Renal pelvis (tissue), 1 donor: ENCODE measurements at regions not wholly inside any gene's neighbourhood (a gene's known extent, or its start where the extent isn't known, plus 50 kb on each side); places are given as distances from the start of the nearest gene placed in this dataset.
"Not testable (repeated sequence)": the region's sequence is repeated elsewhere in the genome, so short reads cannot be mapped to it uniquely, and the experiment has no call there.

ENCODE experiments used
- DNase-seq: peaks from one replicate; pipeline ENCODE4 v3.0.0-alpha.2; 2013

DNA sequence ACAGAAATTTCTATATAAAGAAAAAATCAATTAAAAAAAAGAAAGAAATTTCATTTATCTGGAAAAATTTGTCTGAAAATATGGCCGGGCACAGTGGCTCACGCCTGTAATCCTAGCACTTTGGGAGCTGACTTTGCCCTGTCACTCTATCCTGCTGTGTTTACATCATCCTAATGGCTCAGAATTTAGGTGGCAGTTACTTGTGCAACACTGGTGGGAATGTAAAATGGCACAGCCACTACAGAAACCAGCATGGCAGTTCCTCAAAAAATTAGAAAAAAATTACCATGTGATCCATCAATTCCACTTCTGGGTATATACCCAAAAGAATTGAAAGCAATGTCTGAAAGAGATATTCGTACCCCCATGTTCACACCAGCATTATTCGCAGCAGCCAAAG is 405.2 kb upstream of the AUTS2 start:
- DNase-seq: no peak

DNA sequence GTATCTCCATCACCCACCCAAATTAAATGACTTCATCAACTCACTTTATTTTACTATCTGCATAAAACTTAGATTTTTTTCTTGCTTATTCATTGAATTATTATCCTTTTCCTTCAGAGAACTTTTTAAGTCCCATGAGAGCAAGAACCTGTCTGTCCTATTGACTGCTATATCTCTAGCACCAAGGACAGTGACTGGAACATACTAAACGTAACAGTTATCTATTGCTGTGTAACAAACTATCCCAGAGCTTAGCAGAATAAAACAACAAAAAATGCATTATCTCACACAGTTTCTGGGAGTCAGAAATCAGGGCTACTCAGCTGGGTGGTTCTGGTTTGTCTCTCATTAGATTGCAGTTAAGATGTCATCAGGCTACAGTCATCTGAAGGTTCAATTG is 401.7 kb upstream of the AUTS2 start:
- DNase-seq: no peak

GRCh38 chr7:69198250-69198649 is 400.0 kb upstream of the AUTS2 start:
- no peak for DNase-seq

GRCh38 chr7:69199041-69199440 is 399.2 kb upstream of the AUTS2 start:
- no peak for DNase-seq

GRCh38 chr7:69199661-69200060 is 398.6 kb upstream of the AUTS2 start:
- DNase-seq: no peak

GRCh38 chr7:69203871-69204270 is 394.4 kb upstream of the AUTS2 start:
- DNase-seq: no peak

DNA sequence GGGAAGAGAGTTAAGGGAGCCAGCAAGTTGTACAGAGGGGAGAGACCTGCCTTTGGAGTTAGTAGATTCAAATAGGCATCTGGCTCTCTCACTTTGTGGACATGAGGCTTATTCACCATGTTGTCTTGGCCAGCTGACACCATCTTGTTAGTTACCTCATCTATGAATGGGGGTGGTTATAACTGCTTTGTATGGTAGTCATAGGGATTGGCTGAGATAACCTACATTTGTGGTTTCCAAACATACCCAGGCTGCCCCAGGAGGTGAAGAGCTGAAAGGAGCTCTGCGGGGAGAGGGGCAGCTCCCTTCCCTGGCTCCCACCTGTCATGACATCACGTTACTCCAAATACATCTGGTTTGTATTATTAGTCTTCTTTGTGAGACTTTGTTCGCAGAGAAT is 393.3 kb upstream of the AUTS2 start:
- no peak for DNase-seq

DNA sequence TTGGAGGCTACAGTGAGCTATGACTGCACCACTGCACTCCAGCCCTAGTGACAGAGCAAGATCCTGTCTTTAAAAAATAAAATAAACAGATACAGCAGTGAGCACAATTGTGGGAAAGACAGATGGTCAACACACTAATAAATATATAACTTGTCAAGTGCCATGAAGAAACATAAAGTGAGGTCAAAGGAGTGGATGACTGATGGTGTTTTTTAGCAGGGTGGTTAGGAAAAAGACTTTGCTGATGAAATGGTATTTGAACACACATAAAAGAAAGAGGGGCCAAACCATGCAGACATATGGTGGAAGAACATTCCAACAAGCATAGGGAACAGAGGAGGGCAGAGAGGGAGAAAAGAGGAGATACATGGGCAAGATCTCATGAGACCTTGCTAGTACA is 392.7 kb upstream of the AUTS2 start:
- DNase-seq: no peak

DNA sequence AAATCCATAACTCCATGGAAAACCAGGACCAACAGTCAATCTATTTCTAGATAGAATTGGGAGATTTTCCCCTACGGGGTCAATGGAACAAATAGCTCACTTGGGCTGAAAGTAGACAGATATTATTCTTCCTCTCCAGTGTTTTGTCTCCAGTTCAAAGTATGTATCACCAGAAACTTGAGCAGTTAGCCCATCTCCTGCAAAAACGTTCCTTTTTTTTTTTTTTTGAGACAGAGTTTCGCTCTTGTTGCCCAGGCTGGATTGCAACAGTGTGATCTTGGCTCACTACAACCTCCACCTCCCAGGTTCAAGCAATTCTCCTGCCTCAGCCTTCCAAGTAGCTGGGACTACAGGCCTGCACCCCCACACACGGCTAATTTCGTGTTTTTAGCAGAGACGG is 390.0 kb upstream of the AUTS2 start:
- DNase-seq: no peak

GRCh38 chr7:69208848-69209247 is 389.4 kb upstream of the AUTS2 start:
- DNase-seq: no peak

- no peak for DNase-seq
These were observed 386.9 kb upstream of the AUTS2 start for GRCh38 chr7:69211336-69211735.

DNA sequence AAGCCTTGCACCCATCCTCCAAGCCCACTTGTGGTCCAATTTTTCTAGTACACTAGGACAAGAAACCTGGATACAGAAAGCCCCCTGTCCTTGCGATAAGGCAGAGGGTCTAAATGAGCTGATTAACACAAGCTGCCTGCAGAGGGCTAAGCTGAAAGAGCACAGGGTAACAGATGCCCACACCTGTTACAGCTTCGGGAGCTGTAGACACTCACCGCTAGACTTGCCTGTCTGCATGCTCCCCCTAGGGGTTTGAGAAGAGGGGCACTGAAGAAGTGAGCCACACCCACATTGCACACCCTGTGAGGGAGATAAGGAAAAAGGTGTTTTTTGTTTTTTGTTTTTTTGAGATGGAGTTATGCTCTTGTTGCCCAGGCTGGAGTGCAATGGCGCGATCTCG is 386.5 kb upstream of the AUTS2 start:
- DNase-seq: peak; percentile 41

GRCh38 chr7:69213878-69214277 is 384.4 kb upstream of the AUTS2 start:
- no peak for DNase-seq

DNA sequence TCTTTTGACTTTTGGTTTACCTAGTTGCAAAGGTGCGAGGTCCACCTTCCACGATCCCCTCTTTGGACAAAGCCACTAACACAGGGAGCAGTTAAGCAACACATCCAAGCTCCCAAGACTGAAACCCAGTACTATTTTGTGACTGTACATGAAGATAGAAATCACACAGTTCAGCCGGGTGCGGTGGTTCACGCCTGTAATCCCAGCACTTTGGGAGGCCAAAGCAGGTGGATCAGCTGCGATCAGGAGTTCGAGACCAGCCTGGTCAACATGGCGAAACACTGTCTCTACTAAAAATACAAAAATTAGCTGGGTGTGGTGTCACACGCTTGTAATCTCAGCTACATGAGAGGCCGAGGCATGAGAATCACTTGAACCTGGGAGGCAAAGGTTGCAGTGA is 382.8 kb upstream of the AUTS2 start:
- DNase-seq: not testable (repeated sequence)

- DNase-seq: no peak
These were observed 380.5 kb upstream of the AUTS2 start for GRCh38 chr7:69217516-69218350.

GRCh38 chr7:69218576-69218975 is 379.7 kb upstream of the AUTS2 start:
- no peak for DNase-seq

GRCh38 chr7:69219381-69219780 is 378.9 kb upstream of the AUTS2 start:
- DNase-seq: no peak

GRCh38 chr7:69225259-69225943 is 372.9 kb upstream of the AUTS2 start:
- DNase-seq: no peak

DNA sequence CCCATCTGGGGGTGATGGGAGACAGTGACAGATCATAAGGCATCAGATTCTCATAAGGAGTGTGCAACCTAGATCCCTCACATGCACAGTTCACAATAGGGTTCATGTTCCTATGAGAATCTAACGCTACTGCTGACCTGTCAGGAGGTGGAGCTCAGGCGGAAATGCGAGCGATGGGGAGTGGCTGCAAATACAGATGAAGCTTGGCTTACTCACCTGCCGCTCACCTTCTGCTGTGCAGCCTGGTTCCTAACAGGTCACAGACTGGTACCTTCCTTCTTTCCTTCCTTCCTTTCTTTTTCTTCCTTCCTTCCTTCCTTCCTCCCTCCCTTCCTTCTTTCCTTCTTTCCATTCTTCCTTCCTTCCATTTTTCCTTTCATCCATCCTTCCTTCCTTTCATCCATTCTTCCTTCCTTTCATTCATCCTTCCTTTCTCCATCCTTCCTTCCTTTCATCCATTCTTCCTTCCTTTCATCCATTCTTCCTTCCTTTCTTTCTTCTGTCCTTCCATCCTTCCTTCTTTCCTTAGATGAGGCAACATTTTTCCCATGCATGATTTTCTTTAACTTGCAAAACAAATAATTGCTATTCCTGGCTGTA is 370.0 kb upstream of the AUTS2 start:
- DNase-seq: no peak

DNA sequence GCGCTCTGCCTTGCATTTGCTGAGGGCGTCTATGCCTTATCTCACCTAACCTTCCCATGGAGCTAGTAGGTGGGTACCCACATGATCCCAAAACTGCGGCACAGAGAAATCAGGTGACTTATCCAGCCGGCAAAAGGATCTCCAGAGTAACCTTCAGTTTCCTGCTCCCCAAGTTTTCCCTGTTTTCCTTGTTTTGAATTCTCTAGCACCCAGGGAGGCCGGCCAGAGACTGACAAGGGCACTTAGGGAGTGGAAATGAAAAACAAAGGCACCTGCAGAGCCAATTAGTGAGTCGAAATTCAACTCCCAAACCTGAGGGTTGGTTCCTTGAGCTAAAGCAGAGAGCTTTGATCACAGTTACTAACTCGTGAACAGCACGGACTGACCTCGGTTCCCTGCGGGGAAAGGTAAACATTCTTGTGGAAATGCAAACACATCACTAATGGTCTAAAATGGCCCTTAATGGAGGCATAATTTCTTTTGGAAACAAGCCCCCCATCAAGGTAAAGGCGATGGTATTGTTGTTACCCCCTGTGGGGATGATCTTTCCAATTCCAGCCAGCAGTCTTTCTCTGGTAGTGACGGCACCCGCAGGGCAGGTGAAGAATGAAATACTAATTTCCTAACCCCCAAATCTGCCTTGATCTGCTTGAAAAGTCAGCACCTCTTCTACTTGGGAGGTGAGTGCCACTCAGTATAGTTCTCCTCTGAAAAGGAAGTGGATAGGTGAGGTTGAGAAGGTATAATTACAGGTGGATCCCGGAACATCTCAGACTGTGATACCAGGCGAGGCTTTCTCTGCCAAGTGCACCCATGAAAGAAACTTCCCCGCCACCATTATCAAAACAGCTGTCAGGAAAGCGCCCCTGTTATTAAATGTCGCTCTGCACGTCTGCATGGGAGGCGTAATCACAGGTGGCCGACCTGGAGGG is 365.6 kb upstream of the AUTS2 start:
- DNase-seq: peak; percentile 64

DNA sequence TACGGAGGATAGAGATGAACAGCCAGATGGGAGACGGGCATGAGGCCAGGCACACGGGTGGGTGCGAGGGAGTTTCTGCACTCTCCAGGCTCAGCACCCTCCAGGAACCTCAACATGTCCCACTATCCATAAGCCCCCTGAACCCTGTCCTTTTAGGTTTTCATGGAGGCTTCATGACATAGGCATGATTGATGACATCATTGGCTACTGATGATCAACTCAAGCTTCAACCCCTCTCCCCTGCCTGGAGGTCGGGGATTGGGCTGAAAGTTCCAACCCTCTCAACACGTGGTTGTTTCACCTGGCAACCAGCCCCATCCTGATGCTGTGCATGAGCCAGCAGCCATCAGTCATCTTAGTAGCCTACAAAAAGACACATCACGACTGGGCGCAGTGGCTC is 360.7 kb upstream of the AUTS2 start:
- no peak for DNase-seq

DNA sequence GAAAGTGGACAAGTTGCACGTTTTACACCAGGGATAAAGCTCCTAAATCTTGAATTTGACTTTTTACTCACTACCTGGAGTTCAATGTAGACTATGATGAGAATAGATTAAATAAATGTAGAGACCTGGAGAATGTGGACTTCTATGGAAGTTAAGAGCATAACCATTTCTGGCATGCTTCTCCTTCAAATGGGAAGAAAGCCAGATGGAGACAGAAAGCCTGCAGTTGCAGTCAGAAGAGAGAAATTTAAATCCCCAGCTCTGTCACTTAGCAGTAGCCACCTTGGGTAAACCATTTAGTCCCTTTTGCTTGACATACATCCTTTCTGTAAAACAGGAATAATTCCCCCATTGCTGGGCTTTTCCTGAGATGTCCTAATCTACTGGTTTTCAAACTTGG is 355.3 kb upstream of the AUTS2 start:
- no peak for DNase-seq
